Keratinocyte (primary cell): ENCODE measurements at regions not wholly inside any gene's neighbourhood (a gene's known extent, or its start where the extent isn't known, plus 50 kb on each side); places are given as distances from the start of the nearest gene placed in this dataset.

Experiments used
- DNase-seq: peaks from one replicate; pipeline ENCODE4 v3.0.0-alpha.2; 2011; ENCODE audit warnings: low read depth, missing footprints, low spot score
- FAIRE-seq: peaks from 2 replicates; lab custom pipeline; 2011; peaks lifted over from hg19 to GRCh38; lab: Jason Lieb, UNC
- H2AFZ ChIP-seq: 2 replicates; pipeline ENCODE4 v1.6.0; 2012; ENCODE audit warnings: low read length, control low read depth, inconsistent platforms; ENCODE audit not compliant: control insufficient read depth
- H3K27ac ChIP-seq: 2 replicates; pipeline ENCODE4 v1.5.1; 2011; ENCODE audit warnings: low read length; ENCODE audit not compliant: control insufficient read depth, insufficient read depth
- H3K27me3 ChIP-seq: 3 replicates; pipeline ENCODE4 v1.6.0; 2011; ENCODE audit warnings: low read length; ENCODE audit not compliant: control insufficient read depth, insufficient read depth; ENCODE audit errors: extremely low read depth
- H3K36me3 ChIP-seq, 2 experiments: 2 replicates in 1 of 2; 3 replicates in 1 of 2; pipeline ENCODE4 v1.5.1; 2011; ENCODE audit warnings: low read length in 2 of 2, mild to moderate bottlenecking in 1 of 2; ENCODE audit not compliant: control insufficient read depth in 2 of 2, insufficient read depth in 2 of 2; ENCODE audit errors: extremely low read depth in 1 of 2
- H3K4me1 ChIP-seq: 3 replicates; pipeline ENCODE4 v1.5.1; 2011; ENCODE audit warnings: low read length; ENCODE audit not compliant: control insufficient read depth, insufficient read depth; ENCODE audit errors: extremely low read depth
- H3K4me2 ChIP-seq: 3 replicates; pipeline ENCODE4 v1.6.0; 2011; ENCODE audit warnings: low read depth, low read length; ENCODE audit not compliant: control insufficient read depth, insufficient read depth; ENCODE audit errors: extremely low read depth
- H3K4me3 ChIP-seq, 3 experiments: fragments of 200-600 bp in 1 of 3; sonication (generic) in 1 of 3; 2 replicates in 2 of 3; 3 replicates in 1 of 3; pipeline ENCODE4 v1.5.1; 2011 to 2016; ENCODE audit warnings: low read length in 3 of 3, mild to moderate bottlenecking in 3 of 3, control low read depth in 2 of 3, inconsistent platforms in 1 of 3, low read depth in 1 of 3, mixed read lengths in 1 of 3, mixed run types in 1 of 3, moderate library complexity in 1 of 3; ENCODE audit not compliant: control insufficient read depth in 2 of 3, insufficient read depth in 2 of 3; ENCODE audit errors: extremely low read depth in 1 of 3
- H3K79me2 ChIP-seq: 2 replicates; pipeline ENCODE4 v1.6.0; 2012; ENCODE audit warnings: low read length; ENCODE audit not compliant: control insufficient read depth, insufficient read depth
- H3K9ac ChIP-seq: 3 replicates; pipeline ENCODE4 v1.6.0; 2011; ENCODE audit warnings: low read length; ENCODE audit not compliant: control insufficient read depth, insufficient read depth; ENCODE audit errors: extremely low read depth
- H3K9me1 ChIP-seq: 3 replicates; pipeline ENCODE4 v1.6.0; 2011; ENCODE audit warnings: low read length; ENCODE audit not compliant: control insufficient read depth, insufficient read depth; ENCODE audit errors: extremely low read depth
- H3K9me3 ChIP-seq: 2 replicates; pipeline ENCODE4 v1.5.1; 2012; ENCODE audit warnings: low read depth, low read length; ENCODE audit not compliant: control insufficient read depth
- H4K20me1 ChIP-seq: 3 replicates; pipeline ENCODE4 v1.6.0; 2011; ENCODE audit warnings: low read length; ENCODE audit not compliant: control insufficient read depth, insufficient read depth; ENCODE audit errors: extremely low read depth
- CTCF ChIP-seq, 3 experiments: IDR thresholded peaks in 1 of 3; conservative IDR thresholded peaks in 1 of 3; optimal IDR thresholded peaks in 1 of 3; 2 replicates in 2 of 3; 3 replicates in 1 of 3; pipeline versions ENCODE3 to v1.5.1; 2011; ENCODE audit warnings: low read length in 3 of 3, mild to moderate bottlenecking in 3 of 3, moderate library complexity in 2 of 3, control low read depth in 1 of 3, inconsistent platforms in 1 of 3; ENCODE audit not compliant: insufficient read depth in 2 of 3; ENCODE audit errors: extremely low read depth in 1 of 3
- EZH2 ChIP-seq: IDR thresholded peaks from one replicate; pipeline ENCODE4 v1.6.1; 2012; ENCODE audit warnings: inconsistent platforms, mild to moderate bottlenecking, low read length, moderate library complexity
- dilution Hi-C: fragments of 300-500 bp; cut with MboI; formaldehyde crosslinking; loops from one replicate; pipeline ENCODE4 v1.7.0; 2020; ENCODE audit warnings: low sequenced_read_pairs; ENCODE audit not compliant: extremely low pct_ligation_motif_present

GRCh38 chr1:244242446-244242845, 191.4 kb downstream of the ZBTB18 start:
- no peak overlapping the region for H3K27ac ChIP-seq
- dilution Hi-C loops = no loop called here
- H3K9me1 ChIP-seq = no peaks in the 10 kb centered on the region
- H3K9me3 ChIP-seq = no peaks in the 10 kb centered on the region
- peaks cover 10% of the 10 kb centered on the region for H3K4me1 ChIP-seq
- FAIRE-seq = no peak
- H3K4me2 ChIP-seq = no peak overlapping the region
- no peak overlapping the region for H3K4me3 ChIP-seq
- no peaks in the 10 kb centered on the region for H4K20me1 ChIP-seq
- no peak for TF ChIP-seq EZH2
- no peak for TF ChIP-seq CTCF (optimal IDR thresholded peaks at IDR 0.05 in 1 of 3, IDR thresholded peaks at IDR 0.05 in 1 of 3, conservative IDR thresholded peaks at IDR 0.05 in 1 of 3; ENCODE audit: extremely low read depth in 1 of 3, insufficient read depth in 2 of 3, low read length in 3 of 3)
- no peak overlapping the region for H3K9ac ChIP-seq
- DNase-seq = no peak
- H3K27me3 ChIP-seq = no peaks in the 10 kb centered on the region
- no peaks in the 10 kb centered on the region for H3K79me2 ChIP-seq
- no peaks in the 10 kb centered on the region for H3K36me3 ChIP-seq
- H2AFZ ChIP-seq = no peak overlapping the region

- Histone ChIP-seq H3K9me1 (no peaks in the 10 kb centered on the region), H3K9ac (no peak overlapping the region), H4K20me1 (no peaks in the 10 kb centered on the region), H3K4me1 (no peaks in the 10 kb centered on the region), H2AFZ (no peak overlapping the region), H3K27me3 (no peaks in the 10 kb centered on the region), H3K4me3 (no peak overlapping the region), H3K79me2 (no peaks in the 10 kb centered on the region), H3K27ac (no peak overlapping the region), H3K36me3 (no peaks in the 10 kb centered on the region), H3K9me3 (no peaks in the 10 kb centered on the region), H3K4me2 (no peak overlapping the region)
- FAIRE-seq (no peak), DNase-seq (no peak)
- TF ChIP-seq EZH2 = no peak
- TF ChIP-seq CTCF (optimal IDR thresholded peaks at IDR 0.05 in 1 of 3, IDR thresholded peaks at IDR 0.05 in 1 of 3, conservative IDR thresholded peaks at IDR 0.05 in 1 of 3; ENCODE audit: extremely low read depth in 1 of 3, insufficient read depth in 2 of 3, low read length in 3 of 3) = no peak
- dilution Hi-C loops = no loop called here
Measured at GRCh38 chr1:244246334-244246733, 195.3 kb downstream of the ZBTB18 start.
